ENCODE measurements at regions not wholly inside any gene's neighbourhood (a gene's known extent, or its start where the extent isn't known, plus 50 kb on each side); places are given as distances from the start of the nearest gene placed in this dataset.
"Not testable (repeated sequence)": the region's sequence is repeated elsewhere in the genome, so short reads cannot be mapped to it uniquely, and the experiment has no call there.

DNA sequence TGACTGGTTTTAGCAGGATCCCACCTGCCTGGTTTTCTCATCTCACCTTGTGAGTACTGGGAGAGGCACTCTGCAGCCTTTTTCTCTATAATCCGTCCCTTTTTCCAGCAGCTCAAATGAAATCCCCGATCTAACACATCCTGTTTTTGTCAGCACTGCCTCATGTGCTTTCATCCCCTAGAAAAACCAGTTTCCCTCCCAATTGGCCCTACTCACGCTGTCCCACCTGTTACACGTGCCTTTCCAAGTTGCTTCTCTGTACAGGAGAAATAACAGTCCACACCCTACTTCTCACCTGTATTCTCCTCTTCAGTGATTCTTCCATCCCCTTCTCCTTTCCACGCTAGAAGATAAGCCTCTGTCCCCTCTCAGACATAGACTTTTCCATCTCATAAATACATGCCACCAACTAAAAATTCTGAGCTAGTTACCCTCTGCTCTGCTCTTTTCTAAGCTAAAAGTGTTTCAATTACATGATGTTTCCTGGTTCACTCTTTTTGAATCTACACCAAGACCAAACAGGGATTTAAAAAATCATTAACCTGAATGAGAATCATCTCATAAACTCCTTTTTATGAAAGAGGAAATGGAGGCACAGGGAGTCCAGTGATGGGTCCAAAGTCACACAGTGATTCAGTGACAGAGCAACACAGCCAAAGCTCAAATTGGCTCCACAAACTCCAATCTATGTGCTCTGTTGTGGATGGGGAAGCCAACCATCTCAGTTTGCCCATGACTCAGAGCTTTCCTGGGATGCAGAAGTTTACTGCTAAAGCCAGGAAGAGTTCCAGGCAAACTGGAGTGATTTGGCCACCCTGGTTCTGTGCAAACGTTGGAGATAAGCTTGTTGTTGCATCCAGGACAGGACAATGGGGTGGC, 240.0 kb upstream of the TMEM132C start:
- Mint-ChIP-seq H3K36me3 (ENCODE audit: insufficient read depth, unreplicated experiment) (no peaks in the 10 kb centered on the region), H3K27me3 (ENCODE audit: insufficient read depth, unreplicated experiment) (no peaks in the 10 kb centered on the region), H3K9me3 (ENCODE audit: unreplicated experiment) (peaks cover 39% of the 10 kb centered on the region), H3K27ac (ENCODE audit: low read depth, unreplicated experiment) (no peak overlapping the region), H3K4me3 (ENCODE audit: unreplicated experiment) (no peak overlapping the region), H3K4me1 (ENCODE audit: insufficient read depth, unreplicated experiment) (no peaks in the 10 kb centered on the region)
- POLR2A ChIA-PET: no interaction called here
- no TSS peak for BruUV-seq (replicated peaks)
- TF ChIP-seq, protein P1, sequence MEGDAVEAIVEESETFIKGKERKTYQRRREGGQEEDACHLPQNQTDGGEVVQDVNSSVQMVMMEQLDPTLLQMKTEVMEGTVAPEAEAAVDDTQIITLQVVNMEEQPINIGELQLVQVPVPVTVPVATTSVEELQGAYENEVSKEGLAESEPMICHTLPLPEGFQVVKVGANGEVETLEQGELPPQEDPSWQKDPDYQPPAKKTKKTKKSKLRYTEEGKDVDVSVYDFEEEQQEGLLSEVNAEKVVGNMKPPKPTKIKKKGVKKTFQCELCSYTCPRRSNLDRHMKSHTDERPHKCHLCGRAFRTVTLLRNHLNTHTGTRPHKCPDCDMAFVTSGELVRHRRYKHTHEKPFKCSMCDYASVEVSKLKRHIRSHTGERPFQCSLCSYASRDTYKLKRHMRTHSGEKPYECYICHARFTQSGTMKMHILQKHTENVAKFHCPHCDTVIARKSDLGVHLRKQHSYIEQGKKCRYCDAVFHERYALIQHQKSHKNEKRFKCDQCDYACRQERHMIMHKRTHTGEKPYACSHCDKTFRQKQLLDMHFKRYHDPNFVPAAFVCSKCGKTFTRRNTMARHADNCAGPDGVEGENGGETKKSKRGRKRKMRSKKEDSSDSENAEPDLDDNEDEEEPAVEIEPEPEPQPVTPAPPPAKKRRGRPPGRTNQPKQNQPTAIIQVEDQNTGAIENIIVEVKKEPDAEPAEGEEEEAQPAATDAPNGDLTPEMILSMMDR (IDR thresholded peaks at IDR 0.05; ENCODE audit: unreplicated experiment): no peak
- CTCF ChIA-PET: interaction anchor here (0.7 kb wide), 1 partner anchor 97 kb away, joined by 3 read pairs; no protein-coding TSS in a partner anchor
- intact Hi-C loops (cut with micrococcal nuclease): no loop called here
- DNase-seq (ENCODE audit: unreplicated experiment): no peak

DNA sequence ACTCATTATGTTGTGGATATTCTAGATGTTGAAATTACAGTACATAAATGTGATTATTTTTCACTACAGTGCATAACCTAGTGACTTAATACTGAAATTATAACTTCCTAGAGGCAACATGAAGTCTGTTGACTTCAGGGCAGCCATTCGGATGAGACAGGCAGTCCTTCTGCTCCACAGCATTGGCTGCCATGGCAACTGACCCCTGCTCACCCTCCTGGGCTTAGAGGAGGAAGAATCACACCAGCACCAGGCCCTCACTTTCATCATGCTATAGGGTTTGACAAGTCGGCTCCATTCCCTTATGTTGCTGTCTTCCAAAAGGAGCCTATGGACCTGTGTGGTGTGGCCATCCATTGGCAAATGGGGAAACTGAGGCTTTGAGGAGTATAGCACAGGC, 233.5 kb upstream of the TMEM132C start:
- POLR2A ChIA-PET: no interaction called here
- Mint-ChIP-seq H3K27me3 (ENCODE audit: insufficient read depth, unreplicated experiment) (no peaks in the 10 kb centered on the region), H3K9me3 (ENCODE audit: unreplicated experiment) (peaks cover 34% of the 10 kb centered on the region), H3K36me3 (ENCODE audit: insufficient read depth, unreplicated experiment) (no peaks in the 10 kb centered on the region), H3K27ac (ENCODE audit: low read depth, unreplicated experiment) (no peak overlapping the region), H3K4me3 (ENCODE audit: unreplicated experiment) (no peak overlapping the region), H3K4me1 (ENCODE audit: insufficient read depth, unreplicated experiment) (no peaks in the 10 kb centered on the region)
- BruUV-seq (replicated peaks): no TSS peak
- no peak for DNase-seq (ENCODE audit: unreplicated experiment)
- TF ChIP-seq, protein P1 (IDR thresholded peaks at IDR 0.05; ENCODE audit: unreplicated experiment): no peak
- CTCF ChIA-PET: no interaction called here
- intact Hi-C loops (cut with micrococcal nuclease): no loop called here

DNA sequence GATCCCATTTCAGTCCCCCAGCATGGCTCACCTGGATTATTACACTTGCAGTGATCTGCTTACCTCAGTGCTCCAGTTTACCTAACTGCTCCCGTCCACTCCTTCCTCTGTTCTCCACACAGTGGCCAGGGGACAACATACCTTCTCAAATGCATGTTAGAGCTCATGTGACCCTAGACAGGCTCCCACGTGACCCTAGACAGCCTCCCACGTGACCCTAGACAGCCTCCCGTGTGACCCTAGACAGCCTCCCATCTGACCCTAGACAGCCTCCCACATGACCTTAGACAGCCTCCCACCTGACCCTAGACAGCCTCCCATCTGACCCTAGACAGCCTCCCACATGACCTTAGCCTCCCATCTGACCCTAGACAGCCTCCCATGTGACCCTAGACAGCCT, 226.0 kb upstream of the TMEM132C start:
- CTCF ChIA-PET: no interaction called here
- BruUV-seq (replicated peaks): no TSS peak
- Mint-ChIP-seq H3K4me1 (ENCODE audit: insufficient read depth, unreplicated experiment) (no peaks in the 10 kb centered on the region), H3K27me3 (ENCODE audit: insufficient read depth, unreplicated experiment) (no peaks in the 10 kb centered on the region), H3K36me3 (ENCODE audit: insufficient read depth, unreplicated experiment) (no peaks in the 10 kb centered on the region), H3K4me3 (ENCODE audit: unreplicated experiment) (no peak overlapping the region), H3K27ac (ENCODE audit: low read depth, unreplicated experiment) (no peak overlapping the region), H3K9me3 (ENCODE audit: unreplicated experiment) (peaks cover 36% of the 10 kb centered on the region)
- TF ChIP-seq, protein P1 (IDR thresholded peaks at IDR 0.05; ENCODE audit: unreplicated experiment): no peak
- intact Hi-C loops (cut with micrococcal nuclease): no loop called here
- POLR2A ChIA-PET: no interaction called here
- DNase-seq (ENCODE audit: unreplicated experiment): no peak

DNA sequence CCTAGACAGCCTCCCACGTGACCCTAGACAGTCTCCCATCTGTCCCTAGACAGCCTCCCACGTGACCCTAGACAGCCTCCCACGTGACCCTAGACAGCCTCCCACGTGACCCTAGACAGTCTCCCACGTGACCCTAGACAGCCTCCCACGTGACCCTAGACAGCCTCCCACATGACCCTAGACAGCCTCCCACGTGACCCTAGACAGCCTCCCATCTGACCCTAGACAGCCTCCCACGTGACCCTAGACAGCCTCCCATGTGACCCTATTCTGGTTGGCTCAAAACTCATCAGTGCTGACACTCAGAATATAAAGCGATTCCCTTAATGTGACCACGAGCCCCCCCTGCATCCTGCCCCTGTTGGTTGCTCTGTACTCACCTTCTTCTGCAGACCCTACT, 224.7 kb upstream of the TMEM132C start:
- DNase-seq (ENCODE audit: unreplicated experiment); H3K27ac Mint-ChIP-seq (ENCODE audit: low read depth, unreplicated experiment); H3K4me3 Mint-ChIP-seq (ENCODE audit: unreplicated experiment); CTCF ChIA-PET; POLR2A ChIA-PET; H3K4me1 Mint-ChIP-seq (ENCODE audit: insufficient read depth, unreplicated experiment); BruUV-seq (replicated peaks); H3K36me3 Mint-ChIP-seq (ENCODE audit: insufficient read depth, unreplicated experiment); intact Hi-C loops (cut with micrococcal nuclease); H3K27me3 Mint-ChIP-seq (ENCODE audit: insufficient read depth, unreplicated experiment): not testable (repeated sequence)
- peaks cover 31% of the 10 kb centered on the region for H3K9me3 Mint-ChIP-seq (ENCODE audit: unreplicated experiment)
